ENCODE measurements at regions not wholly inside any gene's neighbourhood (a gene's known extent, or its start where the extent isn't known, plus 50 kb on each side); places are given as distances from the start of the nearest gene placed in this dataset.

DNA sequence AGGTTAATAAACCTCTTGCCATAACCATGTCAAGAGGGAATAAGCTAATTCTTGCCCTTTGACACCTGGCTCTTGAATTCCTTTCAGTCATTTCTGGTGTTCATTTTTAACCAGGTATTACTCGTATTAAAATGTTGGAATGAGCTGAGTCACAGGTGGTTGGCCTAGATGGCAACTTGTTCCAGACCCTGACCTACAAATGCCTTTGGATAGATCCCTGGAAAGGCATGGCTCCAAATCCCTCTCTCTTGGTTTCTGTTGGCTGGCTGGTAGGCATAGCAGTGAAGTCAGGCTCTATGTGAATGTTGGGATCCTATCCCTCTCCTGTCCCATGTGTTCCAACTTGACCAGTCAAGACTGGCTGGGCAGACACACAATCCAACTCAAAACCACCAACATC, 277.1 kb upstream of the PROK2 start:
- FAIRE-seq = no peak
- DNase-seq (ENCODE audit: insufficient read length) = no peak
- TF ChIP-seq TAF1 (IDR thresholded peaks at IDR 0.05; ENCODE audit: borderline replicate concordance, low read depth, low read length) (no peak), POLR2A (IDR thresholded peaks at IDR 0.05; ENCODE audit: low read depth, low read length) (no peak), POLR2AphosphoS5 (IDR thresholded peaks at IDR 0.05; ENCODE audit: low read depth, low read length) (no peak)

DNA sequence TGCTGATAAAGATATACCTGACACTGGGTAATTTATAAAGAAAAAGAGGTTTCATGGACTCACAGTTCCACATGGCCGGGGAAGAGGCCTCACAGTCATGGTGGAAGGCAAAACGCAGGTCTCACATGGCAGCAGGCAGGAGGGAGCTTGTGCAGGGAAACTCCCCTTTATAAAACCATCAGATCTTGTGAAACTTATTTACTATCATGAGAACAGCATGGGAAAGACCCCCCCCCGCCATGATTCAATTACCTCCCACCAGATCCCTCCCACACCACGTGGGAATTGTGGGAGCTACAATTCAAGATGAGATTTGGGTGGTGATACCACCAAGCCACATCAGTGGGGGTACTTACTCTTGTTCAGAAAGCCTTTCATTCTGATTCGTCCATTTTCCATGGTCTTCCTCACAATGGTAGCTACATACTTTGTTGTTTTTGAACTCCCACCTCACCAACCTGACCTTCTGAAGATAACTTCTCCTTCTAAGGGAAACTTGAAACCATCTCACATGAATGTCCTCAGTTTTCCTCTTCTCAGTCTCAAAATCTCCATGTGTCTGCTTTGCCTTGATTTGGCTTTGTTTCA, 275.6 kb upstream of the PROK2 start:
- no peak for DNase-seq (ENCODE audit: insufficient read length)
- FAIRE-seq = peak; percentile 9
- TF ChIP-seq POLR2AphosphoS5 (IDR thresholded peaks at IDR 0.05; ENCODE audit: low read depth, low read length) = no peak
- TF ChIP-seq TAF1 (IDR thresholded peaks at IDR 0.05; ENCODE audit: borderline replicate concordance, low read depth, low read length) = no peak
- TF ChIP-seq POLR2A (IDR thresholded peaks at IDR 0.05; ENCODE audit: low read depth, low read length) = no peak

DNA sequence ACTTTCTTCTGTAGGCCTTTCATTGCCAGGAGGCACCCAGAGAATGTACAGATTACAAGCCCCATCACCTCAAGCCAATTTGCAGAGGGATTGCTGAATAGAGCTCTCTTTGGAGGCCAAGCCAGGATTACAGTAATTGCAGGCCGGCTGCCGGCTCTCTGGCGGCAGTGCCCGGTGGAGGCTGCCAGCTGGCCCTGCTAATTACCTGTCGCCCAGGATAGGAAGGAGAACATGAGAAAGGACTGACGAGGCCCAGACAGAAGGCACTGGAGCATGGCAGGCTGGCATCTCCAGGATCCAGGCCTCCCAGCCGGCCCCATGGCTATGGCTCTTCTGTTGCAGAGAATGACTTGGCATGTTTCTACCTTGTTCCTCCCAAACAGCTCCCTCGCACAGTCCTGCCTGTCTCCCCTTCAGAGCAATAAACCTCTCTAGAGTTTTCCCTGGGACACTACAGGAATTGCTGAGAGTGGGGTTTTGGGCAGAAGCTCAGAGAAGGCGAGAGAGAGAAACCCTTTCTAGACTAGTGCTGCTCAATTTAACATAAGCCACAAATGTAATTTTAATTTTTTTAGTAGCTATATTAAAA, 273.6 kb upstream of the PROK2 start:
- FAIRE-seq (no peak), DNase-seq (ENCODE audit: insufficient read length) (no peak)
- TF ChIP-seq POLR2AphosphoS5 (IDR thresholded peaks at IDR 0.05; ENCODE audit: low read depth, low read length) (no peak), TAF1 (IDR thresholded peaks at IDR 0.05; ENCODE audit: borderline replicate concordance, low read depth, low read length) (no peak), POLR2A (IDR thresholded peaks at IDR 0.05; ENCODE audit: low read depth, low read length) (no peak)

DNA sequence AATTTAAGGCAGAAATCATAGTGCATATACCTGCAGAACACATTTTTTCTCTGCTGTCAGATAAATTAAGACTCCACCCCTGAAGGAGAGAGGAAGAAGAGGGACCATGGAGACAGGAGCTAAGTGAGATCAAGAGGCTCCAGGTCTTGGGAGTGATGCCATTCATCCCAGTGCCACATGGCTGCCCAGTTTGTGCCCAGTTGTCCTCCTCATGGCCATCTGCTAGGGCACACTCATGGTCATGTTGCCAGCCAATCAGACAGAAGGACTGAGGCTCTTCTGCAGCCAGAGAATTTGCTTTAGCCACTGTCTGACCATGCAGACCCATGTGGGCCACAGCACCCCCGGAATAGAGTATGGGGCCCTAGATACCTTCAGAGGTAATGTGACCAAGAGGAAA, 270.5 kb upstream of the PROK2 start:
- TF ChIP-seq POLR2AphosphoS5 (IDR thresholded peaks at IDR 0.05; ENCODE audit: low read depth, low read length) = no peak
- TF ChIP-seq TAF1 (IDR thresholded peaks at IDR 0.05; ENCODE audit: borderline replicate concordance, low read depth, low read length) = no peak
- no peak for TF ChIP-seq POLR2A (IDR thresholded peaks at IDR 0.05; ENCODE audit: low read depth, low read length)
- DNase-seq (ENCODE audit: insufficient read length) (no peak), FAIRE-seq (no peak)

DNA sequence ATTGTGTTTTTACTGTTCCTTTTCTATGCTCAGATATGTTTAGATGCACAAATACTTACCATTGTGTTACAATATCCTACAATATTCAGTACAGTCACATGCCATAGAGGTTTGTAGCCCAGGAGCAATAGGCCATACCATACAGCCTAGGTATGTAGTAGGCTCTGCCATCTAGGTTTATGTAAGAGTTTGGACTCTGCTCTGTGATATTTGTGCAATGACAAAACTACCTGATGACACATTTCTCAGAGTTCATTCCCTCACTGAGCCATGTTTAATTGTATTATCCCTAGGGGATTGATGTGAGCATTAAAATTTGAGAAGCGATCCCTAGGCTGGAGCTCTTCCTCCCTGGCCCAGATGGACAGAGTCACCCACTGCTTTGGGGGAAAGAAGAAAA, 270.0 kb upstream of the PROK2 start:
- FAIRE-seq (no peak), DNase-seq (ENCODE audit: insufficient read length) (no peak)

DNA sequence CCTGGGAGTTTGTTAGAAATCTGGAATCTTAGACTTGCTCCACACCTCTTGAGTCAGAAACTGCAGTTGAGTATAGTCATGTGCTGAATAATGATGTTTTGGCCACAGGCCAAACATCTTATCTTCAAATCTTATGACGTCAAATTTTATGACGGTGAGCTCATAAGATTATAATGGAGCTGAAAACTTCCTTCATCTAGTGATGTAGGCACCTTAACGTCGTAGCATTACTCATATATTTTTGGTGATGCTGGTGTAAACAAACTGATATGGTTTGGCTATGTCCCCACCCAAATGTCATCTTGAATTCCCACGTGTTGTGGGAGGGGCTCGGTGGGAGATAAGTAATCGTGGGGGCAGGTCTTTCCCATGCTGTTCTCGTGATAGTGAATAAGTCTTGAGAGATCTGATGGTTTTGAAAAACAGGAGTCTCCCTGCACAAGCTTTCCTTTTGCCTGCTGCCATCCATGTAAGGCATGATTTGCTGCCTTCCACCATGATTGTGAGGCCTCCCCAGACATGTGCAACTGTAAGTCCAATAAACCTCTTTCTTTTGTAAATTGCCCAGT, 268.0 kb upstream of the PROK2 start:
- TF ChIP-seq TAF1 (IDR thresholded peaks at IDR 0.05; ENCODE audit: borderline replicate concordance, low read depth, low read length) = no peak
- TF ChIP-seq POLR2A (IDR thresholded peaks at IDR 0.05; ENCODE audit: low read depth, low read length) = no peak
- TF ChIP-seq POLR2AphosphoS5 (IDR thresholded peaks at IDR 0.05; ENCODE audit: low read depth, low read length) = no peak
- DNase-seq (ENCODE audit: insufficient read length) = no peak
- FAIRE-seq = no peak

More for the DNA sequence above, 270.0 kb upstream of the PROK2 start:
- TF ChIP-seq POLR2A (IDR thresholded peaks at IDR 0.05; ENCODE audit: low read depth, low read length) (no peak), TAF1 (IDR thresholded peaks at IDR 0.05; ENCODE audit: borderline replicate concordance, low read depth, low read length) (no peak), POLR2AphosphoS5 (IDR thresholded peaks at IDR 0.05; ENCODE audit: low read depth, low read length) (no peak)

DNA sequence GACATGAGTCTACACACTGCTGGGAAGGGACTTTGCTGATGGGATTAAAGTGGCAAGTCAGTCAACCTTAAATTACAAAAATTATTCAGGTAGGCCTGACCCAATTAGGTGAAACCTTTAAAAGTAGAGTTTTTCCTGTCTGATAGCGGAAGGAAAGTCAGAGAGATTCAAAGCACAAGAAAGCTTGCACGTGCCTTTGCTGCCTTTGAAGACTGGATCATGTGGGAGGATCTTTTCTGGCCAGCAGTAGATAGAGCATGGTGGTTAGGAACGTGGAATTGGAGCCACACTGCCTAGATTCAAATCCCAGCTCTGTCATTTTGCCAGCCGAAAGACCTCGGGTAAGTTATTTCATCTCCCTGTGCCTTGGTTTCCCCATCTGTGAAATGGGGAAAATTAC, 265.8 kb upstream of the PROK2 start:
- FAIRE-seq (no peak), DNase-seq (ENCODE audit: insufficient read length) (no peak)
- no peak for TF ChIP-seq POLR2AphosphoS5 (IDR thresholded peaks at IDR 0.05; ENCODE audit: low read depth, low read length)
- TF ChIP-seq POLR2A (IDR thresholded peaks at IDR 0.05; ENCODE audit: low read depth, low read length) = no peak
- no peak for TF ChIP-seq TAF1 (IDR thresholded peaks at IDR 0.05; ENCODE audit: borderline replicate concordance, low read depth, low read length)

DNA sequence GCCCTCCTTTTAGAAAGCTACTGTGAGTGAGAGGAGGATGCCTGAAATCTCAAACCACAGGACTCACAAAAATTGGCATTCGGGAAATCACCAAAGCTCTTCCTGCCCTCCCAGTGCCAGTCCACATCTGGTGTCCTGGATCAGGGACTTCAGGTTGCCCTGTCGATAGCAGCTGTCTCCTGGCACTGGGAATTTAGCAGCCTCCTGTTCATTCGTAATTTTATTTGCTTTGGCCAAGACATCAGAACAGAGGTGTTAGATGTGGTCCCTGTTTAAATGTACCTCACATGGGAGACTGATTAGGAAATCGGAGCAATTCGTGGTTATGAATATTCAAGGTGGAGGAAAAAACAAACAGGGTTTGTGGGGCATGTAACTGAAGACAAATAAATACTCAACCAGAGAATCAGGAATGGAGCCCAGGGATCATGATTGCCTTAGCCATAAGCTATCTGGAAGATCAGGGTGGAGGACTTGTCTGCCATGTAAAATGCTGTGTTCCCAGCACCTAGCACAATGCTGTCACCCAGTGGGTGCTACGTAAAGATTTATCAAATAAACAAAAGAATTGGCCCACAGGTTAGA, 265.2 kb upstream of the PROK2 start:
- no peak for DNase-seq (ENCODE audit: insufficient read length)
- TF ChIP-seq POLR2AphosphoS5 (IDR thresholded peaks at IDR 0.05; ENCODE audit: low read depth, low read length) (no peak), POLR2A (IDR thresholded peaks at IDR 0.05; ENCODE audit: low read depth, low read length) (no peak), TAF1 (IDR thresholded peaks at IDR 0.05; ENCODE audit: borderline replicate concordance, low read depth, low read length) (no peak)
- no peak for FAIRE-seq

DNA sequence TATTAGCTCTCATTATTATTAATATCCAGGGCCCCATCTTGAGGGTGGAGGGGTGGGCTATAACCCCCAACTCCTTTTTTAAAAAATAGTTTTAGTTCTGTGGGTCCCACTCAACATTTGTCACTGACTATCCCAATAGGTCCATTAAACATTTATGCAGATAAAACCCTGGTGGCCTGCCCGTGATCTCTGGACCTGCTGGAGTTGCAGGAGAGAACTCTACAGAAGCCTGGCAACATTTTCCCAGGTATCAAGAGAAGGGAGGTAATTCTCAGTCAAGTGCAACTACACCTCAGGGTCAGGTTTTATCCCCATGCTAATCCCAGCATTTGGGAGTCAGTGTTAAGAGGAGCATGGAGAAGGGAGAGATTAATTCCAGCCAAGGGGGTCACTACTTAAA, 264.4 kb upstream of the PROK2 start:
- TF ChIP-seq TAF1 (IDR thresholded peaks at IDR 0.05; ENCODE audit: borderline replicate concordance, low read depth, low read length) (no peak), POLR2A (IDR thresholded peaks at IDR 0.05; ENCODE audit: low read depth, low read length) (no peak), POLR2AphosphoS5 (IDR thresholded peaks at IDR 0.05; ENCODE audit: low read depth, low read length) (no peak)
- DNase-seq (ENCODE audit: insufficient read length) (no peak), FAIRE-seq (no peak)

DNA sequence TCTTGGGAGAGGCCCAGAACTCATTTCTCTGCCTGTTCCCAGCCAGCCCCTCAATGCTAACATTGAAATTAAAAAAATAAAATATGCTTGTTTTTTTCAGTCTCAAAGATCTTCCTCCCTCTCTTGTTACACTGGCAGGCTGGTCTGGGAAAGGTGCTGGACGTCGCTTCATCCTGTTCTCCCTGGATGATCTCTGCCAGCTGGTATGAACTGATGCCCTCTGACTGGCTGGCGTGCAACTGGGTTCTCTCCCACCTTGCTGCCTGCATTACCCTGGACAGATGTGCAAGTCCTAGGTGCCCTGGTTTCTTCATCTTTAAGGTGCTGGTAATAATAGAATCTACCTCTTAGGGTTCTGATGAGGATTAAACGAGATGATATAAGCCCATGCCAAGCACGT, 263.9 kb upstream of the PROK2 start:
- FAIRE-seq = no peak
- DNase-seq (ENCODE audit: insufficient read length) = no peak
- no peak for TF ChIP-seq TAF1 (IDR thresholded peaks at IDR 0.05; ENCODE audit: borderline replicate concordance, low read depth, low read length)
- no peak for TF ChIP-seq POLR2AphosphoS5 (IDR thresholded peaks at IDR 0.05; ENCODE audit: low read depth, low read length)
- TF ChIP-seq POLR2A (IDR thresholded peaks at IDR 0.05; ENCODE audit: low read depth, low read length) = no peak

DNA sequence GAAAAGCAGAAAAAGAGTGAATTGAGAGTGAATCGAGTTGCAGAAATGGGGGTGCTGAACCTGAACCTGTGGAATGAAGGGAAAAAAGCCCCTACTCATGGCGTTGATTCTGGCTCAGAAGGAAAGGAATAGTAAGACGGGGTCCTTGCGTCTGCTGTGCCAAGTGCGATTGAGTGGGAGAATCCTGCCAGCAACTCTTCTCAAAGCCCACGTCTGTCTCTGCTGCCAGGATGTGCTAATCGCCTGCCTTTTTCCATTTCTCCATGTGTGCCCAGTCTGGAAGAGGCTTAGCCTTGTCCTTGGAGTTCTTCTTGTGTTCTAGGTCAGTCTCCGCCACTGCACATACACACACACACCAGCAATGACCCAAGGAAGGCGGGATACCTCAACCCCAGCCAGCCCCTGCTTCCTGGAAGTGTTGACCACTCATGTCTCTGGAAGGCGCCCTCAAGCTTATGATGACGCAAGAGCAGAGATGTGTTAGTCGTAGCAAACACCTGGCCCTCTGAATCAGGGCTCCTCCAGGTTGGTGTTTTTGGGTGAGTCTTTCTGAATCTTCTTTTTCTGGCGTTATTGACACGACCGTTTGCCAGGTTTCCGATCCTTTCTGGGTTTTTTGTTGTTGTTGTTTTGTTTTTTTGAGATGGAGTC, 262.4 kb upstream of the PROK2 start:
- no peak for DNase-seq (ENCODE audit: insufficient read length)
- no peak for FAIRE-seq
- no peak for TF ChIP-seq POLR2A (IDR thresholded peaks at IDR 0.05; ENCODE audit: low read depth, low read length)
- TF ChIP-seq TAF1 (IDR thresholded peaks at IDR 0.05; ENCODE audit: borderline replicate concordance, low read depth, low read length) = no peak
- TF ChIP-seq POLR2AphosphoS5 (IDR thresholded peaks at IDR 0.05; ENCODE audit: low read depth, low read length) = no peak
